Spleen (tissue), 11 donors: ENCODE measurements at regions not wholly inside any gene's neighbourhood (a gene's known extent, or its start where the extent isn't known, plus 50 kb on each side); places are given as distances from the start of the nearest gene placed in this dataset.
"Not testable (repeated sequence)": the region's sequence is repeated elsewhere in the genome, so short reads cannot be mapped to it uniquely, and the experiment has no call there.

Experiments used
- DNase-seq: peaks from one replicate; pipeline ENCODE4 v3.0.0-alpha.2; 2020
- H3K27ac ChIP-seq, 8 donors: fragments of 200-600 bp; sonication (generic) in 7 of 8; 1 replicate in 4 of 8; 2 replicates in 4 of 8; pipeline versions ENCODE4 v1.5.0 to v1.8.0; 2016 to 2021; ENCODE audit warnings: inconsistent platforms in 4 of 8, mild to moderate bottlenecking in 4 of 8, moderate library complexity in 1 of 8
- H3K27me3 ChIP-seq, 7 donors: fragments of 200-600 bp; sonication (generic) in 6 of 7; replicated peaks in 1 of 7; 1 replicate in 4 of 7; 2 replicates in 3 of 7; pipeline versions ENCODE4 v1.5.0 to v1.8.0; 2016 to 2021; ENCODE audit warnings: inconsistent platforms in 3 of 7, mild to moderate bottlenecking in 1 of 7
- H3K36me3 ChIP-seq, 6 donors: fragments of 200-600 bp; sonication (generic) in 5 of 6; 1 replicate in 4 of 6; 2 replicates in 2 of 6; pipeline versions ENCODE4 v1.5.0 to v1.8.0; 2016 to 2021; ENCODE audit warnings: inconsistent platforms in 2 of 6
- H3K4me1 ChIP-seq, 6 donors: fragments of 200-600 bp; sonication (generic) in 5 of 6; 1 replicate in 3 of 6; 2 replicates in 3 of 6; pipeline versions ENCODE4 v1.5.0 to v1.8.0; 2016 to 2021; ENCODE audit warnings: inconsistent platforms in 3 of 6
- H3K4me3 ChIP-seq, 8 donors: fragments of 200-600 bp; sonication (generic) in 7 of 8; 1 replicate in 4 of 8; 2 replicates in 4 of 8; pipeline versions ENCODE4 v1.5.0 to v1.8.0; 2016 to 2021; ENCODE audit warnings: inconsistent platforms in 4 of 8, mild to moderate bottlenecking in 4 of 8, moderate library complexity in 2 of 8
- H3K9me3 ChIP-seq, 8 donors: fragments of 200-600 bp; sonication (generic) in 7 of 8; 1 replicate in 4 of 8; 2 replicates in 4 of 8; pipeline versions ENCODE4 v1.5.0 to v1.8.0; 2016 to 2021; ENCODE audit warnings: inconsistent platforms in 4 of 8
- CTCF ChIP-seq, 11 experiments: fragments of 200-600 bp in 7 of 11; fragments of 450-650 bp in 4 of 11; sonication (generic) in 4 of 11; IDR thresholded peaks in 8 of 11; conservative IDR thresholded peaks in 3 of 11; 1 replicate in 7 of 11; 2 replicates in 4 of 11; pipeline versions ENCODE4 v1.4.0 to v1.8.0; 2016 to 2021; ENCODE audit warnings: antibody characterized with exemption in 11 of 11, inconsistent platforms in 4 of 11, mild to moderate bottlenecking in 1 of 11
- POLR2A ChIP-seq, 3 donors: fragments of 450-650 bp; IDR thresholded peaks; one replicate each; pipeline ENCODE4 v1.5.1; 2017; ENCODE audit warnings: antibody characterized with exemption in 3 of 3, mild to moderate bottlenecking in 1 of 3
- POLR2AphosphoS5 ChIP-seq, 3 donors: sonication (generic); formaldehyde crosslinking; IDR thresholded peaks; one replicate each; pipeline ENCODE4 v1.5.1; 2017; ENCODE audit warnings: antibody characterized with exemption in 3 of 3
- WGBS, 5 donors: extraction: QIAGEN DNeasy Blood & Tissue Kit in 3 of 5; methylation state at CpG; one replicate each; pipeline versions ENCODE4 v1.1.5 to v1.1.7; 2013 to 2018; 5-methylcytosine and 5-hydroxymethylcytosine counted together
- intact Hi-C: fragments of 100-400 bp; cut with DNase I; formaldehyde crosslinking; loops from one replicate; pipeline ENCODE4 v1.15.0; 2023; ENCODE audit warnings: low total_unique reads
- donor health status: healthy with polysubstance abuse.
- donor health status: DM: no; HTN: no; CAD: no; lungs with moderate emphysema.
- donor health status: DM: no; HTN: no; CAD: no.
- donor health status: Bipolar disorder and iron deficiency.
- donor health status: healthy.
- donor health status: DM: no; HTN: no; CAD: no.
- donor health status: DM: yes; HTN: yes; CAD: no.

GRCh38 chr5:61232490-61233050, 70.3 kb upstream of the SMIM15 start:
- Histone ChIP-seq H3K36me3 (no peaks in the 10 kb centered on the region), H3K4me3 (no peak overlapping the region), H3K27me3 (no peaks in the 10 kb centered on the region), H3K4me1 (peaks cover 0 to 6% (median 0%) of the 10 kb centered on the region in 6 donors), H3K9me3 (peaks cover 0 to 8% (median 2%) of the 10 kb centered on the region in 8 donors), H3K27ac (no peak overlapping the region)
- WGBS, 5 donors: 59 to 67% (median 62%) methylated on average over 3 of the region's 3 CpGs
- no peak for DNase-seq
- TF ChIP-seq POLR2AphosphoS5 (IDR thresholded peaks at IDR 0.05) (no peak), CTCF (IDR thresholded peaks at IDR 0.05 in 8 of 11, conservative IDR thresholded peaks at IDR 0.05 in 3 of 11) (no peak)
- intact Hi-C loops: no loop called here

- Histone ChIP-seq H3K4me3 (no peak overlapping the region), H3K36me3 (no peaks in the 10 kb centered on the region), H3K9me3 (peaks cover 0 to 16% (median 5%) of the 10 kb centered on the region in 8 donors), H3K27me3 (no peaks in the 10 kb centered on the region), H3K27ac (no peak overlapping the region), H3K4me1 (peaks cover 0 to 5% (median 0%) of the 10 kb centered on the region in 6 donors)
- intact Hi-C loops: no loop called here
- no peak for TF ChIP-seq POLR2AphosphoS5 (IDR thresholded peaks at IDR 0.05)
- no peak for TF ChIP-seq CTCF (IDR thresholded peaks at IDR 0.05 in 8 of 11, conservative IDR thresholded peaks at IDR 0.05 in 3 of 11)
- TF ChIP-seq POLR2A (IDR thresholded peaks at IDR 0.05): no peak
- WGBS, 5 donors: 88 to 93% (median 91%) methylated on average over 4 of the region's 4 CpGs
- no peak for DNase-seq
These were observed 71.8 kb upstream of the SMIM15 start for GRCh38 chr5:61234019-61234418.

GRCh38 chr5:61236715-61237114, 74.4 kb upstream of the SMIM15 start:
- H3K4me1 ChIP-seq, H3K36me3 ChIP-seq, H3K4me3 ChIP-seq, H3K27me3 ChIP-seq, H3K27ac ChIP-seq, intact Hi-C loops, DNase-seq: not testable (repeated sequence)
- peaks cover 0 to 14% (median 5%) of the 10 kb centered on the region in 8 donors for H3K9me3 ChIP-seq
- 74 to 100% (median 91%) methylated on average over 3 of the region's 3 CpGs for WGBS, 5 donors

- peaks cover 0 to 13% (median 7%) of the 10 kb centered on the region in 8 donors for H3K9me3 ChIP-seq
- peak overlapping the region in 7 of 8 donors; percentile 11 to 59 (median 27) for H3K27ac ChIP-seq
- H3K36me3 ChIP-seq: no peaks in the 10 kb centered on the region
- intact Hi-C loops: no loop called here
- no peaks in the 10 kb centered on the region for H3K27me3 ChIP-seq
- H3K4me1 ChIP-seq: no peaks in the 10 kb centered on the region
- 37 to 59% (median 52%) methylated on average over 4 of the region's 4 CpGs for WGBS, 5 donors
- no peak for TF ChIP-seq POLR2AphosphoS5 (IDR thresholded peaks at IDR 0.05)
- no peak for TF ChIP-seq CTCF (IDR thresholded peaks at IDR 0.05 in 8 of 11, conservative IDR thresholded peaks at IDR 0.05 in 3 of 11)
- no peak for TF ChIP-seq POLR2A (IDR thresholded peaks at IDR 0.05)
- no peak for DNase-seq
- H3K4me3 ChIP-seq: no peak overlapping the region
These were observed 83.2 kb upstream of the SMIM15 start for GRCh38 chr5:61245486-61245885.

- intact Hi-C loops: no loop called here
- TF ChIP-seq CTCF (IDR thresholded peaks at IDR 0.05 in 8 of 11, conservative IDR thresholded peaks at IDR 0.05 in 3 of 11) (no peak), POLR2AphosphoS5 (IDR thresholded peaks at IDR 0.05) (no peak), POLR2A (IDR thresholded peaks at IDR 0.05) (no peak)
- Histone ChIP-seq H3K4me1 (no peaks in the 10 kb centered on the region), H3K27me3 (no peaks in the 10 kb centered on the region), H3K4me3 (no peak overlapping the region), H3K27ac (peak overlapping the region in 7 of 8 donors; percentile 11 to 59 (median 27)), H3K9me3 (peaks cover 0 to 13% (median 7%) of the 10 kb centered on the region in 8 donors), H3K36me3 (no peaks in the 10 kb centered on the region)
- no peak for DNase-seq
- 66 to 82% (median 78%) methylated on average over 9 of the region's 9 CpGs for WGBS, 5 donors
These were observed 83.7 kb upstream of the SMIM15 start for GRCh38 chr5:61245936-61246335.
